ENCODE measurements at regions not wholly inside any gene's neighbourhood (a gene's known extent, or its start where the extent isn't known, plus 50 kb on each side); places are given as distances from the start of the nearest gene placed in this dataset.

- H3K4me3 Mint-ChIP-seq = no peak overlapping the region
- ATAC-seq (replicated peaks in 1 of 2) = no peak
- no peaks in the 10 kb centered on the region for H3K36me3 Mint-ChIP-seq (ENCODE audit: insufficient read depth in 2 of 2)
- peaks cover 6% of the 10 kb centered on the region for H3K27me3 Mint-ChIP-seq (ENCODE audit: low read depth)
- no peak for DNase-seq
- H3K27ac Mint-ChIP-seq = no peak overlapping the region
- no peaks in the 10 kb centered on the region for H3K4me1 Mint-ChIP-seq (ENCODE audit: low read depth)
- no peaks in the 10 kb centered on the region for H3K9me3 Mint-ChIP-seq
Measured at GRCh38 chr4:89665662-89666061, 171.3 kb downstream of the SNCA start.

DNA sequence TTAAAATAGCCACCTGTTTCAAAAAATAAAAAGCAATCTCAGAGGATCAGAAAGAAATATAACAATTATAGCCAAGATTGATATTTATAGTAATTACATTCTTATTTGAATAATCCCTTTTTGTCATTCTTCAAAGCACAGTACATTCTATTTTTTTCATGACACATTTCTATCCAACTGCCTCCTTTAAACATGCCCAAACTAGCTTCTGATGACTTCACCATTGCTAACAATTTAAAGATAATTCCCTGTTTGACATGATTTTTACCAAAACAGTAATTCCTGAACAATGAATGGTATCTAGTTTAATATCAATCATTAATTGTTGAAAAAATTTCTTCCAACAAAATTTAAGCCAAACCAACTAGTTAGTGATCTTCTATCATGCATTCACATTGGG lies 172.4 kb downstream of the SNCA start:
- Mint-ChIP-seq H3K9me3 (no peaks in the 10 kb centered on the region), H3K36me3 (ENCODE audit: insufficient read depth in 2 of 2) (no peaks in the 10 kb centered on the region), H3K4me1 (ENCODE audit: low read depth) (no peaks in the 10 kb centered on the region), H3K27ac (no peak overlapping the region), H3K4me3 (no peak overlapping the region), H3K27me3 (ENCODE audit: low read depth) (no peaks in the 10 kb centered on the region)
- ATAC-seq (replicated peaks in 1 of 2) (no peak), DNase-seq (no peak)

GRCh38 chr4:89661173-89661899 lies 175.6 kb downstream of the SNCA start:
- Mint-ChIP-seq H3K36me3 (ENCODE audit: insufficient read depth in 2 of 2) (no peaks in the 10 kb centered on the region), H3K4me3 (no peak overlapping the region), H3K9me3 (no peaks in the 10 kb centered on the region), H3K27ac (no peak overlapping the region), H3K4me1 (ENCODE audit: low read depth) (no peaks in the 10 kb centered on the region), H3K27me3 (ENCODE audit: low read depth) (no peaks in the 10 kb centered on the region)
- DNase-seq (no peak), ATAC-seq (replicated peaks in 1 of 2) (no peak)

DNA sequence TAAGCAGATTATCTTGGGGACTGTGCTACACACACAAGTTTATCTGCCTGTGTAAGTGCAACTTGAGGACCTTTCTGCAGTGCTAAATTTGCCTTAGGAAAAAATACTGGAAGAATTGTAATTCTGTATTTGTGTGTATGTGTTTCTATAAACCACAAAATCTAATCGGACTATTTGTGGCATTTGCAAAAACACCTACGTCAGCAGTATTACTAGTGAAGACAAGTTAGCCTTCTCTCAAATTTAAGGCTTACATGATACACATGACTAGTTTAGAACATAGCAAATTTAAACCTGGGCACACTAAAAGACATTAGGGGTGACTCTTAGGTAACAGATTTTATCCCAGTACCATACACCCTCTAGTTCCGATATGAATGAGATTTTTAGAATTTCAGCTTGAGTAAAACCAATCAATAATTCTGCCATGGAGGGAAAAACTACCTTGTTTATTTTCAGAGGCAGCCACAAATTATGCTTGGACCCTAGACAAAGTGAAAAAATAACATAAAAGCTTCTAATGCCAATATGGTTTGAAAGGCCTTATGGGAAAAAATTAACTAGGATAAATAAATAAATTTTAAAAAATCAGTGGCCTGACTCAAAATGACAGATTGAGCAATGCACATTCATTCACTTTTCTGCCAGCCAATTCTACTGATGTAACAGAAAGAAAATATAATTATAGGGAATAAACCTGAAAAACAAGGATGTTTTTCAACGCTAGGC lies 176.4 kb downstream of the SNCA start:
- DNase-seq (no peak), ATAC-seq (replicated peaks in 1 of 2) (no peak)
- Mint-ChIP-seq H3K27ac (no peak overlapping the region), H3K36me3 (ENCODE audit: insufficient read depth in 2 of 2) (no peaks in the 10 kb centered on the region), H3K27me3 (ENCODE audit: low read depth) (no peaks in the 10 kb centered on the region), H3K4me1 (ENCODE audit: low read depth) (no peaks in the 10 kb centered on the region), H3K9me3 (no peaks in the 10 kb centered on the region), H3K4me3 (no peak overlapping the region)

DNA sequence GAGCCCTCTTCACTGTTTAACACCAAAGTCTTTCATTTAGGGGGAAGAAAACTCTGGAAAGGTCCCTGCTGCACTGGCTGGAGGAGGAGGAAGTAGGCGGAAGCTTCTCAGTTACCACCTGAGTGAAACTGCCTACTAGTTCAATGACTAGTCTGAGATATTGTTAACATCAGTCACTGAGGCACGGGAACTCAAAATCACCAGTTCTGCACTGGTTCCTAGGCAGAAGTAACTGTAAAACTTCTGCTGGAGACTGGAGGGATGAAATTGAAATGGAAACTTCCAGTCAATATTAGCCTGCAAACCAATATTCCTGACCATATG lies 178.3 kb downstream of the SNCA start:
- no peak overlapping the region for H3K27ac Mint-ChIP-seq
- H3K4me3 Mint-ChIP-seq = no peak overlapping the region
- ATAC-seq (replicated peaks in 1 of 2) (no peak), DNase-seq (no peak)
- no peaks in the 10 kb centered on the region for H3K4me1 Mint-ChIP-seq (ENCODE audit: low read depth)
- H3K36me3 Mint-ChIP-seq (ENCODE audit: insufficient read depth in 2 of 2) = no peaks in the 10 kb centered on the region
- no peaks in the 10 kb centered on the region for H3K27me3 Mint-ChIP-seq (ENCODE audit: low read depth)
- H3K9me3 Mint-ChIP-seq = no peaks in the 10 kb centered on the region

GRCh38 chr4:89657931-89658700 lies 178.8 kb downstream of the SNCA start:
- Mint-ChIP-seq H3K4me3 (no peak overlapping the region), H3K36me3 (ENCODE audit: insufficient read depth in 2 of 2) (no peaks in the 10 kb centered on the region), H3K27me3 (ENCODE audit: low read depth) (no peaks in the 10 kb centered on the region), H3K4me1 (ENCODE audit: low read depth) (no peaks in the 10 kb centered on the region), H3K27ac (no peak overlapping the region), H3K9me3 (no peaks in the 10 kb centered on the region)
- ATAC-seq (replicated peaks in 1 of 2) (no peak), DNase-seq (no peak)

- Mint-ChIP-seq H3K4me1 (ENCODE audit: low read depth) (no peaks in the 10 kb centered on the region), H3K4me3 (no peak overlapping the region)
- no peak for ATAC-seq (replicated peaks in 1 of 2)
Measured at GRCh38 chr4:89653012-89653411, 183.9 kb downstream of the SNCA start.

DNA sequence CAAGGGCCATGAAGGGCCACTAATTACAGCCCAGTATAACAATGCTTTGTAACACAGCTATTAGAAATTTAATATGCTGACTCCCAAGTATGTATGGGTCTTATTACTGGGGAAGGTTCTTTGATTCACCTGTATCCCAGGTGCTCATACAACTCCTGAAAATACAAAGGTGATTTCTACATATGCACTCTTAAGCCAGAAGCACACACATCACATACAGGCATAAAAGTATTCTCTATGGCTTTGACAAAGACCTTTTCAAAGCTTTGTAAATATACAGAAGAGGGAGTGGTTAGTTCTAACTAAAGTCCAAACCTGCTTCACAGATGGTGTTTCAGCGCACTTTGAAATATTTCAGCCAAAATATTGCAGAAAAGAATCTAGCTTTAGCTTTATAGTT lies 191.5 kb downstream of the SNCA start:
- H3K27me3 Mint-ChIP-seq (ENCODE audit: low read depth) = peaks cover 5% of the 10 kb centered on the region
- peaks cover 0 to 2% of the 10 kb centered on the region in 2 donors for H3K36me3 Mint-ChIP-seq (ENCODE audit: insufficient read depth in 2 of 2)
- H3K4me3 Mint-ChIP-seq = no peak overlapping the region
- H3K27ac Mint-ChIP-seq = no peak overlapping the region
- H3K9me3 Mint-ChIP-seq = peaks cover 0 to 3% of the 10 kb centered on the region in 2 donors
- DNase-seq (no peak), ATAC-seq (replicated peaks in 1 of 2) (no peak)
- H3K4me1 Mint-ChIP-seq (ENCODE audit: low read depth) = no peaks in the 10 kb centered on the region

More at GRCh38 chr4:89653012-89653411, 183.9 kb downstream of the SNCA start:
- no peaks in the 10 kb centered on the region for H3K9me3 Mint-ChIP-seq
- no peak overlapping the region for H3K27ac Mint-ChIP-seq
- DNase-seq = no peak
- no peaks in the 10 kb centered on the region for H3K27me3 Mint-ChIP-seq (ENCODE audit: low read depth)
- no peaks in the 10 kb centered on the region for H3K36me3 Mint-ChIP-seq (ENCODE audit: insufficient read depth in 2 of 2)

GRCh38 chr4:89641367-89641687 lies 195.6 kb downstream of the SNCA start:
- H3K4me1 Mint-ChIP-seq (ENCODE audit: low read depth) = no peaks in the 10 kb centered on the region
- peaks cover 5% of the 10 kb centered on the region for H3K27me3 Mint-ChIP-seq (ENCODE audit: low read depth)
- H3K36me3 Mint-ChIP-seq (ENCODE audit: insufficient read depth in 2 of 2) = no peaks in the 10 kb centered on the region
- no peak overlapping the region for H3K27ac Mint-ChIP-seq
- ATAC-seq (replicated peaks in 1 of 2) (no peak), DNase-seq (no peak)
- H3K4me3 Mint-ChIP-seq = no peak overlapping the region
- no peaks in the 10 kb centered on the region for H3K9me3 Mint-ChIP-seq

GRCh38 chr4:89640620-89641366 lies 196.2 kb downstream of the SNCA start:
- peak in 1 of 2 donors; percentile 39 for ATAC-seq (replicated peaks in 1 of 2)
- Mint-ChIP-seq H3K4me1 (ENCODE audit: low read depth) (no peaks in the 10 kb centered on the region), H3K27me3 (ENCODE audit: low read depth) (peaks cover 5% of the 10 kb centered on the region), H3K4me3 (no peak overlapping the region), H3K9me3 (no peaks in the 10 kb centered on the region), H3K36me3 (ENCODE audit: insufficient read depth in 2 of 2) (no peaks in the 10 kb centered on the region), H3K27ac (no peak overlapping the region)
- DNase-seq = peak in 1 of 2 donors; percentile 2

DNA sequence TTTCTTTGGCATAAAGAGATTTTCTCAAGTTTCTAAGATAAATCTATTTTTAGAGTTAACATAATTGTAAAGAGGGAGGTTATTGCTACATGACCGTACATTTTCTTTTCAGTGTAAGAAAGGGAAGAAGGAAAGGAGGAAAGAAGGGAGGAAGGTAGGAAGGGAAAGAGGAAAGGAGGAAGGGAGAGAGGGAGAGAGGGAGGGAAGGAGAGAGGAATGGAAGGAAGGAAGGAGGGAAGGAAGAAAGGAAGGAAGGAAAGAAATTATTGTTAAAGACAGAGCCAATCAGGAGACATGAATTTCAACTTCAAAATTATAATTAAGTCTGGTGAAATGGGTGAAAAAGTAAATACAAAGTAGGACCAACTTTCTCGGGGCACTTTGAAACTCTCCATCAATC lies 197.6 kb downstream of the SNCA start:
- no peak for DNase-seq
- Mint-ChIP-seq H3K36me3 (ENCODE audit: insufficient read depth in 2 of 2) (no peaks in the 10 kb centered on the region), H3K9me3 (no peaks in the 10 kb centered on the region), H3K4me1 (ENCODE audit: low read depth) (no peaks in the 10 kb centered on the region), H3K27ac (no peak overlapping the region), H3K4me3 (no peak overlapping the region), H3K27me3 (ENCODE audit: low read depth) (peaks cover 5% of the 10 kb centered on the region)
- no peak for ATAC-seq (replicated peaks in 1 of 2)

- H3K27me3 Mint-ChIP-seq (ENCODE audit: low read depth) = peaks cover 4% of the 10 kb centered on the region
- ATAC-seq (replicated peaks in 1 of 2) (no peak), DNase-seq (no peak)
- no peaks in the 10 kb centered on the region for H3K9me3 Mint-ChIP-seq
- no peak overlapping the region for H3K4me3 Mint-ChIP-seq
- peaks cover 6% of the 10 kb centered on the region for H3K4me1 Mint-ChIP-seq (ENCODE audit: low read depth)
- H3K27ac Mint-ChIP-seq = no peak overlapping the region
- H3K36me3 Mint-ChIP-seq (ENCODE audit: insufficient read depth in 2 of 2) = no peaks in the 10 kb centered on the region
Measured at GRCh38 chr4:89625599-89626293, 211.2 kb downstream of the SNCA start.
